Gastrocnemius medialis (tissue), 4 donors: ENCODE measurements at regions not wholly inside any gene's neighbourhood (a gene's known extent, or its start where the extent isn't known, plus 50 kb on each side); places are given as distances from the start of the nearest gene placed in this dataset.

Source experiments
- ATAC-seq, 2 donors: fragments of 150-250 bp; one replicate each; pipeline ENCODE4 v1.9.1; 2016
- DNase-seq, 2 donors: peaks; one replicate each; pipeline ENCODE4 v3.0.0-alpha.2; 2019
- H3K27ac ChIP-seq, 4 donors: fragments of 200-600 bp; sonication (generic); 1 replicate in 1 of 4; 2 replicates in 3 of 4; pipeline ENCODE4 v1.5.1; 2016 to 2018; ENCODE audit warnings: mild to moderate bottlenecking in 2 of 4, moderate library complexity in 1 of 4
- H3K27me3 ChIP-seq, 3 donors: fragments of 200-600 bp; sonication (generic) in 2 of 3; 1 replicate in 1 of 3; 2 replicates in 2 of 3; pipeline versions ENCODE4 v1.5.1 to v1.6.0; 2016 to 2019; ENCODE audit warnings: mild to moderate bottlenecking in 1 of 3, moderate library complexity in 1 of 3
- H3K36me3 ChIP-seq, 2 donors: fragments of 200-600 bp; sonication (generic) in 1 of 2; one replicate each; pipeline ENCODE4 v1.5.1; 2017 to 2018
- H3K4me1 ChIP-seq, 2 donors: fragments of 200-600 bp; sonication (generic) in 1 of 2; one replicate each; pipeline ENCODE4 v1.5.1; 2016 to 2017; ENCODE audit warnings: mild to moderate bottlenecking in 2 of 2
- H3K4me3 ChIP-seq, 4 donors: fragments of 200-600 bp; sonication (generic) in 3 of 4; 1 replicate in 1 of 4; 2 replicates in 3 of 4; pipeline ENCODE4 v1.5.1; 2016 to 2019; ENCODE audit warnings: mild to moderate bottlenecking in 2 of 4
- H3K9me3 ChIP-seq, 3 donors: fragments of 200-600 bp; sonication (generic) in 2 of 3; 1 replicate in 1 of 3; 2 replicates in 2 of 3; pipeline ENCODE4 v1.5.1; 2016 to 2019
- POLR2A ChIP-seq, 2 donors: fragments of 450-650 bp; IDR thresholded peaks; one replicate each; pipeline ENCODE4 v1.6.1; 2017; ENCODE audit warnings: antibody characterized with exemption in 2 of 2, mild to moderate bottlenecking in 2 of 2, moderate library complexity in 2 of 2
- in situ Hi-C, 4 donors: fragments of 200-750 bp; cut with MboI; loops; one replicate each; pipeline versions ENCODE4 v1.15.0 to v1.8.0; 2017; ENCODE audit warnings: low sequenced_read_pairs in 4 of 4
- intact Hi-C: fragments of 100-400 bp; cut with DNase I; formaldehyde crosslinking; loops from one replicate; pipeline ENCODE4 v1.15.1; 2023; ENCODE audit warnings: low total_unique reads
- TF ChIP-seq, protein P1 (sequence below), 5 experiments: fragments of 450-650 bp in 3 of 5; fragments of 200-600 bp in 2 of 5; sonication (generic) in 2 of 5; IDR thresholded peaks in 4 of 5; conservative IDR thresholded peaks in 1 of 5; 1 replicate in 4 of 5; 2 replicates in 1 of 5; pipeline ENCODE4 v1.5.1; 2016 to 2019; ENCODE audit warnings: antibody characterized with exemption in 5 of 5, mild to moderate bottlenecking in 3 of 5, moderate library complexity in 3 of 5

GRCh38 chr6:82573254-82573972 lies 209.8 kb downstream of the TPBG start:
- Histone ChIP-seq H3K36me3 (no peaks in the 10 kb centered on the region), H3K9me3 (no peaks in the 10 kb centered on the region), H3K4me1 (no peaks in the 10 kb centered on the region), H3K27me3 (no peaks in the 10 kb centered on the region), H3K4me3 (no peak overlapping the region), H3K27ac (no peak overlapping the region)
- ATAC-seq (no peak), DNase-seq (no peak)
- in situ Hi-C loops (no loop called here), intact Hi-C loops (no loop called here)
- TF ChIP-seq, protein P1, sequence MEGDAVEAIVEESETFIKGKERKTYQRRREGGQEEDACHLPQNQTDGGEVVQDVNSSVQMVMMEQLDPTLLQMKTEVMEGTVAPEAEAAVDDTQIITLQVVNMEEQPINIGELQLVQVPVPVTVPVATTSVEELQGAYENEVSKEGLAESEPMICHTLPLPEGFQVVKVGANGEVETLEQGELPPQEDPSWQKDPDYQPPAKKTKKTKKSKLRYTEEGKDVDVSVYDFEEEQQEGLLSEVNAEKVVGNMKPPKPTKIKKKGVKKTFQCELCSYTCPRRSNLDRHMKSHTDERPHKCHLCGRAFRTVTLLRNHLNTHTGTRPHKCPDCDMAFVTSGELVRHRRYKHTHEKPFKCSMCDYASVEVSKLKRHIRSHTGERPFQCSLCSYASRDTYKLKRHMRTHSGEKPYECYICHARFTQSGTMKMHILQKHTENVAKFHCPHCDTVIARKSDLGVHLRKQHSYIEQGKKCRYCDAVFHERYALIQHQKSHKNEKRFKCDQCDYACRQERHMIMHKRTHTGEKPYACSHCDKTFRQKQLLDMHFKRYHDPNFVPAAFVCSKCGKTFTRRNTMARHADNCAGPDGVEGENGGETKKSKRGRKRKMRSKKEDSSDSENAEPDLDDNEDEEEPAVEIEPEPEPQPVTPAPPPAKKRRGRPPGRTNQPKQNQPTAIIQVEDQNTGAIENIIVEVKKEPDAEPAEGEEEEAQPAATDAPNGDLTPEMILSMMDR (IDR thresholded peaks at IDR 0.05 in 4 of 5, conservative IDR thresholded peaks at IDR 0.05 in 1 of 5): no peak
- TF ChIP-seq POLR2A (IDR thresholded peaks at IDR 0.05): no peak

DNA sequence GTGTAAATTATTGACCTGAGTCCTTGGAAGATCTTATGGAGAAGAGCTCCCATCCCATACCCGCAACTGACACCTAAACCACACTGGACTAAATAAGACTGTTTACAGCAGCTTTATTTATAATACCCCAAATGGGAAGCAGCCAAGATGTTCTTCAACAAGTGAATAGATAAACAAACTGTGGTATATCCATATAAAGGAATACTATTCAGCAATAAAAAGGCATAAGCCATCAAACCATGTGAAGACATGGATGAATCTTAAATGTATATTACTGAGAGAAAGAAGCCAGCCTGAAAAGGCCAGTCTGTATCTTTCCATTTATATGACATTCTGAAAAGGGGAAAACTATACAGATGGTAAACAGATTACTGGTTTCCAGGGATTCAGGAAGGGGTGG lies 212.7 kb downstream of the TPBG start:
- DNase-seq (no peak), ATAC-seq (no peak)
- Histone ChIP-seq H3K4me1 (no peaks in the 10 kb centered on the region), H3K27me3 (no peaks in the 10 kb centered on the region), H3K9me3 (no peaks in the 10 kb centered on the region), H3K4me3 (no peak overlapping the region), H3K27ac (no peak overlapping the region), H3K36me3 (no peaks in the 10 kb centered on the region)
- in situ Hi-C loops: no loop called here
- intact Hi-C loops: no loop called here
- TF ChIP-seq POLR2A (IDR thresholded peaks at IDR 0.05): no peak
- TF ChIP-seq, protein P1 (IDR thresholded peaks at IDR 0.05 in 4 of 5, conservative IDR thresholded peaks at IDR 0.05 in 1 of 5): no peak

- DNase-seq: no peak
- Histone ChIP-seq H3K4me3 (no peak overlapping the region), H3K36me3 (no peaks in the 10 kb centered on the region), H3K9me3 (no peaks in the 10 kb centered on the region), H3K27me3 (no peaks in the 10 kb centered on the region), H3K4me1 (no peaks in the 10 kb centered on the region), H3K27ac (no peak overlapping the region)
- intact Hi-C loops (no loop called here), in situ Hi-C loops (no loop called here)
- TF ChIP-seq, protein P1 (IDR thresholded peaks at IDR 0.05 in 4 of 5, conservative IDR thresholded peaks at IDR 0.05 in 1 of 5): no peak
- TF ChIP-seq POLR2A (IDR thresholded peaks at IDR 0.05): no peak
- no peak for ATAC-seq
Observed at GRCh38 chr6:82584194-82584695, 220.6 kb downstream of the TPBG start.

GRCh38 chr6:82584856-82585255 lies 221.2 kb downstream of the TPBG start:
- no peak overlapping the region for H3K27ac ChIP-seq

More at GRCh38 chr6:82584856-82585255, 221.2 kb downstream of the TPBG start:
- no peak for TF ChIP-seq POLR2A (IDR thresholded peaks at IDR 0.05)
- TF ChIP-seq, protein P1 (IDR thresholded peaks at IDR 0.05 in 4 of 5, conservative IDR thresholded peaks at IDR 0.05 in 1 of 5): no peak
- intact Hi-C loops: no loop called here
- in situ Hi-C loops: no loop called here
- Histone ChIP-seq H3K36me3 (no peaks in the 10 kb centered on the region), H3K27me3 (no peaks in the 10 kb centered on the region), H3K9me3 (no peaks in the 10 kb centered on the region), H3K4me3 (no peak overlapping the region), H3K4me1 (no peaks in the 10 kb centered on the region)
- DNase-seq (no peak), ATAC-seq (no peak)
